ENCODE measurements at regions not wholly inside any gene's neighbourhood (a gene's known extent, or its start where the extent isn't known, plus 50 kb on each side); places are given as distances from the start of the nearest gene placed in this dataset.

DNA sequence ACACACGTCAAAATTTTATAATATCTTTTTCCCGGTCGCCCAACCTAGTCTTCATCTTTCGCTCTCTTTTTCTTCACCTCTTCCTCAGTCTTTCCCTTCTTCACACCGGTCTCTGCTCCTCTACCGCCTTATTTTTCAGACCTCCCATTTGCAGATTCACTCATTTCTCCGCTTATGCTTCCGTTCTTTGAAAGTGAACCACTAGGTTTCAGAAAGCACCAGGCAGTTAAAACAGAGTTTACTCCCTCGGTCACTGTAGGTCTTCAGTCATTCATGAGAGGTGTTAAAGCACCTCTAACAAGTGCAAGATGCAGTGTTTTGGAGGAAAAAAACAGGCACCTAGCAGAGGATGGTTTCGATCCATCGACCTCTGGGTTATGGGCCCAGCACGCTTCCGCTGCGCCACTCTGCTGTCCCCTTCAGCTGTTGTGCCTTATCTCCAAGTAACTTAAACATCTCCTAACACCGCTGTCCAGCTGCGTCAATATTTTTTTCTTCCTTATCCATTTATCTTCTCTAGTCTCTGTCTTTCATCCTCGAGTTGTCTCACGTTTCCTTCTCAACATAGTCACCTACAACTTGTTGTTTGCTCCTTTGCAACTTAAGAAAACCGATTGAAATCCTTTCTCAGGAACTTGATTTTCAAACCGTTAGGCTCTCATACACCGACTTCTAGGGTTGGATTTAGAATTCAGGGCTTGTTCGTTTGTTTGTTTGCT is 119.7 kb upstream of the ZNF184 start:
- Histone ChIP-seq H3K4ac (ENCODE audit: low read depth, low read length) (no peak overlapping the region), H3K4me3 (ENCODE audit: insufficient read depth, low read depth, low read length) (peak overlapping the region; percentile 31; the same call in 1 of the 2 replicates), H4K8ac (ENCODE audit: low read depth in 2 of 2, low read length in 2 of 2) (no peak overlapping the region), H3K23ac (ENCODE audit: low read depth, low read length) (no peak overlapping the region), H3K27ac (ENCODE audit: insufficient read depth, low read length) (no peak overlapping the region), H2AFZ (replicated peaks; ENCODE audit: low read length, poor library complexity) (peak overlapping the region; percentile 34), H3K4me2 (ENCODE audit: low read depth, low read length) (peak overlapping the region; percentile 69), H3K36me3 (ENCODE audit: control insufficient read depth, insufficient read depth, low read length) (no peaks in the 10 kb centered on the region), H3K9me3 (ENCODE audit: control insufficient read depth, insufficient read depth, low read length) (no peaks in the 10 kb centered on the region), H2BK20ac (ENCODE audit: low read depth, low read length) (no peak overlapping the region), H2BK15ac (ENCODE audit: low read depth, low read length) (no peak overlapping the region), H2BK120ac (ENCODE audit: low read depth, low read length) (no peak overlapping the region), H3K18ac (ENCODE audit: low read depth, low read length) (no peak overlapping the region), H3K4me1 (ENCODE audit: control insufficient read depth, insufficient read depth, low read length) (no peaks in the 10 kb centered on the region), H3K79me1 (ENCODE audit: low read depth in 1 of 2, low read length in 2 of 2) (no peaks in the 10 kb centered on the region), H4K91ac (ENCODE audit: insufficient read depth, low read depth, low read length) (no peak overlapping the region), H3K56ac (ENCODE audit: extremely low read depth, insufficient read depth, low read length) (no peak overlapping the region), H3K9ac (ENCODE audit: low read depth, low read length) (no peak overlapping the region), H2BK5ac (ENCODE audit: low read depth, low read length, poor library complexity, severe bottlenecking) (no peak overlapping the region), H4K5ac (ENCODE audit: low read depth, low read length) (no peak overlapping the region), H3K27me3 (ENCODE audit: control insufficient read depth, insufficient read depth, low read length) (no peaks in the 10 kb centered on the region), H3K9me1 (ENCODE audit: insufficient read depth, low read length) (no peaks in the 10 kb centered on the region), H2AK9ac (replicated peaks; ENCODE audit: low read depth, low read length, poor library complexity) (no peak overlapping the region), H3K14ac (replicated peaks; ENCODE audit: low read depth, low read length) (no peak overlapping the region), H4K20me1 (ENCODE audit: insufficient read depth, low read length) (no peaks in the 10 kb centered on the region), H2AK5ac (ENCODE audit: low read depth, low read length) (no peak overlapping the region)
- dilution Hi-C loops (cut with HindIII; ENCODE audit: low sequenced_read_pairs, unreplicated experiment) (no loop called here), intact Hi-C loops (cut with micrococcal nuclease) (loop anchor here (2.0 to 5.0 kb wide), 2 partner anchors 45 to 160 kb away; no protein-coding TSS in a partner anchor), in situ Hi-C loops (cut with MboI; ENCODE audit: low sequenced_read_pairs) (no loop called here)
- WGBS, 2 experiments (ENCODE audit: extremely low coverage in 2 of 2, insufficient read length in 1 of 2): 0% methylated on average over 11 of the region's 22 CpGs; no CpG with 5 or more reads in 1 of the 2 experiments
- BruUV-seq (replicated peaks): no TSS peak
- ChIA-PET POLR2A (ENCODE audit: unreplicated experiment) (no interaction called here), CTCF (interaction anchor here (0.5 kb wide), 1 partner anchor 441 kb away, joined by 7 read pairs; no protein-coding TSS in a partner anchor)
- ATAC-seq (ENCODE audit: low read depth) (peak; percentile 98), DNase-seq (peak; percentile 90)
- no peak for TF ChIP-seq SMC3 (IDR thresholded peaks at IDR 0.05; ENCODE audit: low read depth, low read length)
- no peak for TF ChIP-seq CTCF (conservative IDR thresholded peaks at IDR 0.05; ENCODE audit: low read depth, low read length)
- TF ChIP-seq, protein P1, sequence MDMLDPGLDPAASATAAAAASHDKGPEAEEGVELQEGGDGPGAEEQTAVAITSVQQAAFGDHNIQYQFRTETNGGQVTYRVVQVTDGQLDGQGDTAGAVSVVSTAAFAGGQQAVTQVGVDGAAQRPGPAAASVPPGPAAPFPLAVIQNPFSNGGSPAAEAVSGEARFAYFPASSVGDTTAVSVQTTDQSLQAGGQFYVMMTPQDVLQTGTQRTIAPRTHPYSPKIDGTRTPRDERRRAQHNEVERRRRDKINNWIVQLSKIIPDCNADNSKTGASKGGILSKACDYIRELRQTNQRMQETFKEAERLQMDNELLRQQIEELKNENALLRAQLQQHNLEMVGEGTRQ (IDR thresholded peaks at IDR 0.05; ENCODE audit: low read depth, low read length): no peak
- no peak for TF ChIP-seq RCOR1 (IDR thresholded peaks at IDR 0.05; ENCODE audit: insufficient replicate concordance, low read length)
- no peak for TF ChIP-seq CEBPB (IDR thresholded peaks at IDR 0.05; ENCODE audit: low read depth, low read length)
- no peak for TF ChIP-seq POLR2A (IDR thresholded peaks at IDR 0.05; ENCODE audit: low read depth, low read length)
- TF ChIP-seq FOS (IDR thresholded peaks at IDR 0.05; ENCODE audit: low read depth, low read length): peak; percentile 72; the same call in 1 of the 2 replicates
- peak; percentile 30; the same call in 1 of the 2 replicates for TF ChIP-seq BHLHE40 (IDR thresholded peaks at IDR 0.05; ENCODE audit: low read depth, low read length)
- no peak for TF ChIP-seq ELK1 (IDR thresholded peaks at IDR 0.05; ENCODE audit: borderline replicate concordance, low read depth, low read length)
- no peak for TF ChIP-seq MAFK (IDR thresholded peaks at IDR 0.05; ENCODE audit: low read depth, low read length)

All from IMR-90 (cell line).